ENCODE measurements at regions not wholly inside any gene's neighbourhood (a gene's known extent, or its start where the extent isn't known, plus 50 kb on each side); places are given as distances from the start of the nearest gene placed in this dataset.

- DNase-seq, result no peak
These were observed 657.1 kb upstream of the SEL1L start for GRCh38 chr14:82190742-82191141.

DNA sequence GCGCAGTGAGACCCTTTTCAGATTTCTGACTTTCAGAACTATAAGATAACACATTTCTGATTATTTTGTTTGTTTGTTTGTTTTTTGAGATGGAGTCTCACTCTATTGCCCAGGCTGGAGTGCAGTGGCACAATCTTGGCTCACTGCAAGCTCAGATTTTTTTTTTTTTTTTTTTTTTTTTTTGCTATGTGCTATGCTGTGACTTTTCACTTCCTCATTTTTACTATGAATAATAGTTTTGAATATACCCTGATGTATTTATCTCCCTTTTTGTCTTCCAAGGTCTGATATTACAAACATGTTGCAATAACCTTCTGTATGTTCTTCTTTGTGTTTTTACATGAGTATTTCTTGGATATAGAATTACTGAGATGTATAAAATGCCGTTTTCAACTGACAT lies 658.7 kb upstream of the SEL1L start:
- no peak for DNase-seq

DNA sequence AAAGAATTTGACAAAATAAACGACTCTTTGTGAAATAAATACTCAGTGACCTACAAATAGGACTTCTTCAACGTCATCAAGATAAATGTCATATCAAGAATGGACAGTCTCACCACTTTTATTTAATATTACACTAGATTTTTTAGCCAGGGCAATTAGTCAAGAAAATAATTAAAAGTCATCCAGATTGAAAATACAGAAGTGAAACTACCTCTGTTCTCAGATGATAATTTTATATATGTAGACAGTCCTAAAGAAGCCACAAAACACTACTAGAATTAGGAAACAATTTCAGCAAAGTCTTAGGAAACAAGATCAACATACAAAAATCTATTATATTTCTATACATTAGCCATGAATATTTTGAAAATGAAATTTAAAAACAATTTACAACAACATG lies 689.6 kb upstream of the SEL1L start:
- DNase-seq, result no peak

- no peak for DNase-seq
These were observed 691.0 kb upstream of the SEL1L start for GRCh38 chr14:82224610-82225009.

GRCh38 chr14:82230748-82231147 lies 697.1 kb upstream of the SEL1L start:
- DNase-seq, result no peak

GRCh38 chr14:82238649-82239048 lies 705.0 kb upstream of the SEL1L start:
- no peak for DNase-seq

GRCh38 chr14:82239223-82239622 lies 705.6 kb upstream of the SEL1L start:
- no peak for DNase-seq

DNA sequence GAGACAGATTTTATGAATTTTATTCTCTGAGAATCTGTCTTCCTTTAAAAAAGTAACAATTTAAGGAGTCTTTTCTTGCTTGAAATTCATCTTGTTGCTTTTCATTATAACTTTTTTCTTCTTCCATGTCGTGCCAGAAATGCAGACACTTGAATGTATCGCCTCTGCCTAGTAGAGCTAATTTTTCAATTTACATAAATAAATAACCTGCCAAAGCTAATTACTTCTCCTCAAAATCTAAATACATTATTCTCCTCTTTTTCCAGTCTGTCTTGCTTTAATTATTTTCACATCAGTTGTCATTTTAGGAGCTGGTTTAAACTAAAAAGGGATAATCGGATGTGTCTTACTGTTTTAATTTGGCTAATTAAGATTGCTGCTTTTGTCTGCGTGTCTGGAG lies 711.1 kb upstream of the SEL1L start:
- no peak for DNase-seq

DNA sequence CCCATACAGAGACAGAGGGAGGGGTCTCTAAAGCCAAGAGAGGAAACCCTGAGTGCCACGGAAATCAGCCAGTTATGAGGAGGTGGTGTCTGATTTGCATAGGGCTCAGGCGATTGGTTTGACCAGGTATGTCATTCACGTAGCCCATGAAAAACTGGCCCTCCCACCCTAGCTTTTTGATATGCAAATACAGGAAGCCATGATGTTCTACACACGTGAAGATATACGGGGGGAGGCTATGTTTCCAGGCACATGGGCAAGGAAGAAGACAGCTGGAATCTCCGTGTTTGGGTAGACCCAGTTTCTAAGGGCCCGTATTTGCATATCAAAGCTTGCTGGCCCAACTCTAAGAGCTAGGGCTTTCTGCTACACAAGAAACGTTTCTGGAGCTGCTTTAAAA lies 717.8 kb upstream of the SEL1L start:
- DNase-seq, result no peak

- DNase-seq, result no peak
These were observed 736.6 kb upstream of the SEL1L start for GRCh38 chr14:82270286-82270685.

- DNase-seq, result no peak
These were observed 765.2 kb upstream of the SEL1L start for GRCh38 chr14:82298811-82299210.

DNA sequence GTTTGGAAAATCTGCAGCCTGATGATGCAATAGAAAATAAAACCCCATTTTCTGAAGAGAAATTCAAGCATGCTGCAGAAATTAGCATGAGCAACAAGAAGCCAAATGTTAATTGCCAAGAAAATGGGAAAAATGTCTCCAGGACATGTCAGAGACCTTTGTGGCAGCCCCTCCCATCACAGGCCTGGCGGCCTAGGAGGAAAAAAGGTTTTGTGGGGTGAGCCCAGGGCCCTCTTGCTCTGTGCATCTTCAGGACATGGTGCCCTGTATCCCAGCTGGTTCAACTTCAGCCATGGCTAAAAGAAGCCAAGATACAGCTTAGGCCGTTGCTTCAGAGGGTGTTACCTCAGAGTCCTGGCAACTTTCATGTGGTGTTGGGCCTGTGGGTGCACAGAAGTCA lies 775.5 kb upstream of the SEL1L start:
- no peak for DNase-seq

- DNase-seq, result peak; percentile 70
These were observed 780.2 kb upstream of the SEL1L start for GRCh38 chr14:82313889-82314288.

DNA sequence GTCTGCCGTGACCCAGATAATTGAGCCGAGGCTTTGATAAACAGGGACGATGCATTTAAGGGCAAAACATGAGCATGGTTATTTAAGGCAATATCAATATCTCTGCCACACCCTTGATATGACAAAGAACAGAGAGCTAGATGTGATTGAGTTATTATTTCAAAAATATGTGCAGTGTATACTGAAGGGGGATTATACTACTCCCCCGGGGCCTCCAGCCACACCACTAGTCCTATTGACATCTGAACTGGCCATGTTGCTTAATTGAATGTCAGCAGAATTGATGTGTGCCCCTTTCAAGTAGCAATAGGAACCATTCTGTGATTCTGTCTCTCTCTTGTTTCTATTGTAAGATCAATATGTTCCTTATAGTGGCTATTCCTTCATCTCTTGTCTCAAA lies 794.8 kb upstream of the SEL1L start:
- no peak for DNase-seq

DNA sequence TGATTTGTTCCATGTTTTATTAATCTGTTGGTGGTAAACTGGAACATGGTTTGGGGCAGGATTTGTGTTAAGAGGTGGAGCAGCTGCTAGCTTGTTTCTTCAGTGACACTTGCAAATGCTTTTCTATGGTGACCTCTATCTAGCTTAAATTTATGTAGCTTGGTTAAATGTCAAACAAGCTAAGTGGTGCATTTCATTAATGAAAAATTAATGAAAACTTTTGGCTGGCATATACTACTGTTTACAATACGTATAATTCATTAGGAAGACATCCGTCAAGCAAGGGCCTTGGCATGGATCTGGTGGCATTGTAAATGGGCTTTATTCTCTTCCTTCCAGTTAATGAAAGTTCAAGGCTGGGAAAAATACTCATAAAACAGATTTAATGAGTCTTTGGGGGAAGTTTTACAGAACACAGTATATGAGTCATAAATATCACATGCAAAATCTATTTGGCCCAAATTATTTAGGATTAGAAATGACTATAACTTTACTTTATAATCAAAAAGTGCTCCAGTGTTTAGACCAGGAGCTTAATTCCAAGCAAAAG lies 807.7 kb upstream of the SEL1L start:
- DNase-seq, result no peak

DNA sequence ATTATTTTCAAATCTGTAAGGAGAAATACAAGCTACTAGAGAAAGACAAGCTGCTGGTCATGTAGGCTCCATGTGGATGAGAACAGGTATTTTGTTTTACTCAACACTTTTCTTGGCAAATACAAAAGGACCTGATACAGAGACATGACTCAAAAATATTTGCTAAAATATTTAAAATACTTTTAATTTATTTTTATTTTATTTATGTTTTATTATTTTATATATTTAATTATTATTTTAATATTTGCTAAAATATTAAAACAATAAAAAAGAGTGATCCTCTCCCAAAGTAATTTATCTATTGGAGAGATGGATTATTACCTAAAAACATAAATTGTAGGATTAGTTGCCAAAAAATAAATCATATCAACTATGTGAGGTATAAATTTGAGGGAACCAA lies 808.9 kb upstream of the SEL1L start:
- no peak for DNase-seq

DNA sequence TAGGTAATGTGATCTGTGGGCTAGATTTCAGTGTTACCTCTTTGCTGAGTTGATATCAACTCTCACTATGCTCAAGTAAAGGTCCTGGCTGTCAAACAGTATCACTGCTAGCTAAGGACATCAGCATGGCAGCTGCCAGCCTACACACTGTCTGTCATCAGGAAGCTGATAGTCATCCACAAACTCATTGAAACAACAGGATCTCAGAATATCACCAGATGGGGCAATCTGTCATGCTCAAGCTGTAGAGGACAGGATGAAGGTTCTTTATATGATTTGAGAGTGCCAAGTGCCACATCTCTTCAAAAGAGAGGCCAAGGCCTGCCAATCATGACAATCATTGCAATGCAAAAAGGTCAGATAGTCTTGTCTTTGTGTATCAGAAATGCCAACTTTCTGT lies 811.5 kb upstream of the SEL1L start:
- DNase-seq, result no peak

- DNase-seq, result no peak
These were observed 820.5 kb upstream of the SEL1L start for GRCh38 chr14:82354126-82354525.

DNA sequence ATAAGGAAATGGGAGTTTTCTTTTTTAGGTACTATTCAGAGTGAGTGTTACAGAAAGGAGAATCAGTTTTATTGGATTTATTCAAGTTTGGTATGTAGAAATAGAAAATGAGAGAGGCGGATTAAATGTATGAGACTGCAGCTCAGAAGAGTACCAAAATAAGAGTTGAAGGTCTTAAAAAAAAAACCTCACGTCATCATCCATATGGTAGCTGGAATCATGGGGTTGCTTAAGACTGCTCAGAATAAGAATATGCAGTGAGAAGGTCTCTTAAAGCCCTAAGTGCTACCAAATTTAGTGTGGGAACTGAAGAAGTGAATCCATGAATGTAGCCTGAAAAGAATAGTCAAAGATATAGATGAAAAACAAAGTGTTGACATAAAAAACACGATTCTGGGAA lies 825.5 kb upstream of the SEL1L start:
- no peak for DNase-seq

DNA sequence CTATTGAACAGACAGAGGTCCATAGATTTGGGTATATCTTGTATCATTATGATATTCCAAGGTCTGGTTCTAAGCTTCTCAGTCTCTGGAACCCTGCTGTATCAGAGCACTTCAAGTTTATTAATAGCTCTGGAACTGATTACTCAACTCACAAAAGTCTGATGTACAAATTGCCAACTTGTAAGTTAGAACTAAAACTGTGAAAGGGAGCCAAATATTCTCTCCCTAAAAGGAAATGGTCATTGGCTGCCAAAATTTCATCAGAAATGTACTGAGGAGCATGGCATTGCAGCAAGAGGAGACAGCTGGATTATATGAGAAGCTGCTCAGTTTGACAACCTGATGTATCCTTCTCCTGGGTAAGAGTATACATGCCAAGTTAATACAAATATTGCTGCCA lies 828.8 kb upstream of the SEL1L start:
- DNase-seq, result no peak

DNA sequence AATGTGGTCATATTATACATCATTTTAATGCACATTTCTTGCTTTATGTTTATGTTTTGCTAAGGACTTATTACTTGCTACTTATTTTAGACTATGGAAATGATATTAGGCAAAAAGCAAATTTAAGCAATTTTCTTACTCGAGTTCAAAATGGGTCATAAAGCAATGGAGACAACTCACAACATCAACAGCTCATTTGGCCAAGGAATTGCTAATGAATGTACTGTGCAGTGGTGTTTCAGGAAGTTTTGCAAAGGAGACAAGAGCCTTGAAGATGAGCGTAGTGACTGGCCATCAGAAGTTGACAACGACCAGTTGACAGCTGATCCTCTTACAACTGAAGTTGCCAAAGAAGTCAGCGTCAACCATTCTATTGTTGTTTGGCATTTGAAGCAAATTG lies 831.8 kb upstream of the SEL1L start:
- no peak for DNase-seq

DNA sequence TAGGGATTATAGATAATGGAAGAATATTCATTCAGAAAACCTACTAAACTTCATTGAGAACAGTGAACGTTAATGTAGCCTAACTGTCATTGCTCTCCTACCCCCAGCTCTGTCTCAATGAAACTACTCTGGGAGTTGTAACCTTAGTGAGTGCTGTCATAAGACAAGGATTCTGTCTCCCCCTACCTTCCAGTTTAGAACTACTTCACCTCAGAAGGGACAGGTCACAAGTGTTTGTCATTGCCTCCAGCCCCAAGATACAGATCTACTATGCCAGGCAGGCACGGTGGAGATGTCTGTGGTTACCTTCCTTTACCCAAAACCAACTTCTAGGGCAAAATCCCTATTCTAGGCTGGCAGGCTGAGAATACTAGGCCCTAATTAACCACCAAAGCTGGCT lies 833.1 kb upstream of the SEL1L start:
- DNase-seq, result no peak

GRCh38 chr14:82379291-82379690 lies 845.6 kb upstream of the SEL1L start:
- no peak for DNase-seq

- no peak for DNase-seq
These were observed 851.4 kb upstream of the SEL1L start for GRCh38 chr14:82385048-82385447.

DNA sequence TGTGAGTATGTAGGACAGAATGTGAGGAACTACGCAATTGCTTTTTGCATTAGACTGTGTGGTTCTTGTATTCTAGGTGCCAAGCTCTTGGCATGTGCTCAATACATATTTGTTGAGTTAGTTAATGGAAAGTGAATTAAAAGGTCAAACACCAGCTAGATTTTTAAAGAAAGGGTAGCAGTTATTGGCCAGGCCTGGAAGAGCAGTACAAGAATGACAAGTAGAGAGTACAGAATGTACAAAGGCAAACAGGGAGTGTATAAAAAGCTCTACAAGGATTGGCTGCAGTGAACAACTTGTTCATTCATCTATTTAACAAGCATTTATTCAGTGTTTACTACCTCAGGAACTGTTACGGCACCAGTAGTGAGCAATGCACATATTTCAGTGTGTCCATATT lies 854.0 kb upstream of the SEL1L start:
- no peak for DNase-seq

GRCh38 chr14:82388488-82388887 lies 854.8 kb upstream of the SEL1L start:
- no peak for DNase-seq

Data from NCI-H510A treated with DMSO at 0.1 percent for 48 hours (cell line).